Colonic mucosa (tissue), 4 donors: ENCODE measurements at regions not wholly inside any gene's neighbourhood (a gene's known extent, or its start where the extent isn't known, plus 50 kb on each side); places are given as distances from the start of the nearest gene placed in this dataset.

Source experiments
- DNase-seq: peaks from one replicate; pipeline ENCODE4 v3.0.0-alpha.2; 2020
- H3K27ac ChIP-seq: fragments of 200-600 bp; one replicate; pipeline ENCODE4 v1.8.0; 2021
- H3K27me3 ChIP-seq: fragments of 200-600 bp; one replicate; pipeline ENCODE4 v1.8.0; 2021
- H3K36me3 ChIP-seq: fragments of 200-600 bp; one replicate; pipeline ENCODE4 v1.8.0; 2021
- H3K4me1 ChIP-seq: fragments of 200-600 bp; one replicate; pipeline ENCODE4 v1.8.0; 2021; ENCODE audit warnings: mild to moderate bottlenecking
- H3K4me3 ChIP-seq: fragments of 200-600 bp; one replicate; pipeline ENCODE4 v1.8.0; 2021
- H3K9ac ChIP-seq, 2 donors: one replicate each; pipeline ENCODE4 v1.7.0; 2013; ENCODE audit warnings: control low read depth in 2 of 2, low read depth in 2 of 2, low read length in 2 of 2
- H3K9me3 ChIP-seq: fragments of 200-600 bp; one replicate; pipeline ENCODE4 v1.8.0; 2021
- intact Hi-C: fragments of 100-400 bp; cut with DNase I; formaldehyde crosslinking; loops from one replicate; pipeline ENCODE4 v1.14.1; 2022
- TF ChIP-seq, protein P1 (sequence below): fragments of 200-600 bp; IDR thresholded peaks from one replicate; pipeline ENCODE4 v1.8.0; 2022; ENCODE audit warnings: antibody characterized with exemption, mild to moderate bottlenecking
- donor health status: healthy.
- donor health status: DM: no; HTN: no; CAD: no.
- donor health status: DM: no; HTN: no; CAD: no.

DNA sequence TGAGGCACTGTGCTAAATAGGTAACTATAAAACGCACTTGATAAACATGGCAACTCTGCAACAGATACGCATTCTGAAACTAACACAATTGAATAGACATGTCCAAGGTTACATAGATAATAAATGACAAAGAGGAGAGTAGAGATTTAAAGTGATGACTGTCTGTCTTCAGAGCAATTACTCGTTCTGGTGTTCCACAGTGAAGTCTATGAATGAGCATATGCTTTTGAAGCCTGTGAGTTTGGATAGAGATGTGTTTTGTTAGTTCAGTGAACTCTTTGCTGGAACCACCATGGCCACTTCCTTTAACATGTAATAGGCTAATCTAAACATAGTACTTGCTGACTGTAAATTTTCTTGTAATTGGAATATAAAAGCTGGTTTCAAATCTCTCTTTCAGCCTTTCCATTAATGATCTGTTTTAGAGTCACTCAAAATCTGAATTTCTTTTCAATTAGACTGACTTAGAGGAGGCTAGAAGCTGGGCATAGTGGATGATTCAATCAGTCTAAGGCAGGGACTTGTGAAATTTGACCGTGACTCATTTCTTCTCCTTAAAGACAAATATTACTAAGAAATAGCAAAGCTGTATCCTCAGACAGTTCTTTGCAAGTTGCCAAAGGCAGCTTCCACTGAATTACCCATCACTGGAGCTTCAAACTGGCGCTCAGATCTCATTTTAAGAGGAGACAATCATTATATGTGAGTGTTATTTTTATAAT lies 1130.1 kb upstream of the CELF4 start:
- H3K36me3 ChIP-seq = no peaks in the 10 kb centered on the region
- TF ChIP-seq, protein P1, sequence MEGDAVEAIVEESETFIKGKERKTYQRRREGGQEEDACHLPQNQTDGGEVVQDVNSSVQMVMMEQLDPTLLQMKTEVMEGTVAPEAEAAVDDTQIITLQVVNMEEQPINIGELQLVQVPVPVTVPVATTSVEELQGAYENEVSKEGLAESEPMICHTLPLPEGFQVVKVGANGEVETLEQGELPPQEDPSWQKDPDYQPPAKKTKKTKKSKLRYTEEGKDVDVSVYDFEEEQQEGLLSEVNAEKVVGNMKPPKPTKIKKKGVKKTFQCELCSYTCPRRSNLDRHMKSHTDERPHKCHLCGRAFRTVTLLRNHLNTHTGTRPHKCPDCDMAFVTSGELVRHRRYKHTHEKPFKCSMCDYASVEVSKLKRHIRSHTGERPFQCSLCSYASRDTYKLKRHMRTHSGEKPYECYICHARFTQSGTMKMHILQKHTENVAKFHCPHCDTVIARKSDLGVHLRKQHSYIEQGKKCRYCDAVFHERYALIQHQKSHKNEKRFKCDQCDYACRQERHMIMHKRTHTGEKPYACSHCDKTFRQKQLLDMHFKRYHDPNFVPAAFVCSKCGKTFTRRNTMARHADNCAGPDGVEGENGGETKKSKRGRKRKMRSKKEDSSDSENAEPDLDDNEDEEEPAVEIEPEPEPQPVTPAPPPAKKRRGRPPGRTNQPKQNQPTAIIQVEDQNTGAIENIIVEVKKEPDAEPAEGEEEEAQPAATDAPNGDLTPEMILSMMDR = no peak
- H3K27ac ChIP-seq = no peak overlapping the region
- no peak overlapping the region for H3K9ac ChIP-seq
- H3K9me3 ChIP-seq = no peaks in the 10 kb centered on the region
- H3K27me3 ChIP-seq = no peaks in the 10 kb centered on the region
- intact Hi-C loops = no loop called here
- DNase-seq = no peak
- no peaks in the 10 kb centered on the region for H3K4me1 ChIP-seq
- no peak overlapping the region for H3K4me3 ChIP-seq

DNA sequence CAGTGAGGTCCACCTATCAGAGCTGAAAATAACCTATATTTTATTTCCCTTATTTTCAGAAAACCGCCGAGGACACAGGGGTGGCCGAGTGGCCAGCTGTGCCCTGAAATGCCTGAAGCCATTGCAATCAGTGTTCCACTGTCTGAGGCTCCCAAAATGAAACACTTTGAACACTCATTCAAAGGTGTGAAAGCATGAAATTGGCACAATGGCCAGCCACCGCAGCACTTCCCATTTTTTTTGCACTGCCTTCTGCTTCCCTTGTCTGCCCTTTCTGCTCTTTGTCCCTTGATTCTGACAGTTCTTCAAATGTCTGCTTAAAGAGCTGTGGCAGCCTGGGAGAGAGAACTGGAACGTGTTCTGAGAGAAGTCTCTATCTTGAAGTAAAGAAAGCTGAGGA lies 1127.5 kb upstream of the CELF4 start:
- H3K27me3 ChIP-seq = no peaks in the 10 kb centered on the region
- H3K27ac ChIP-seq = no peak overlapping the region
- H3K9me3 ChIP-seq = no peaks in the 10 kb centered on the region
- H3K36me3 ChIP-seq = no peaks in the 10 kb centered on the region
- H3K4me1 ChIP-seq = no peaks in the 10 kb centered on the region
- intact Hi-C loops = no loop called here
- DNase-seq = no peak
- no peak overlapping the region for H3K9ac ChIP-seq
- TF ChIP-seq, protein P1 = no peak
- no peak overlapping the region for H3K4me3 ChIP-seq

DNA sequence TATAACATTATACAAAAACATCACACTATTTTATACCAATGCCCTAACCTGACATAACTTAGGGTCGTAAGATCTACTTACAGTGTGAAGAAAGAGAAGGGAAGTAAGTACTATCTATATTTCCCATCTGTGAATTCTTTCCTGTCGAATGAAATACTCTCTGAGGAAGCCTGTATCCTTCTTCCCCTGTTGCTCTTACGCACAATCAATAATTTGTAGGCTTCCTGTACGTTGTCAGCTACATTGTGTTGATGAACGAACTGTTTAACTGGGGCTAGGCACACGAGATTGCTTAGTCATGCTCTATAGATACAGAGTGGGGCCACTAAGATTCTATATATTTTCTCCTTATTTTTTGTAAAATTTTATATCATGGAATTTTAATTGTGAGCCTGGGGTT lies 1125.0 kb upstream of the CELF4 start:
- Histone ChIP-seq H3K27ac (no peak overlapping the region), H3K9ac (no peak overlapping the region), H3K4me1 (no peaks in the 10 kb centered on the region), H3K36me3 (no peaks in the 10 kb centered on the region), H3K4me3 (no peak overlapping the region), H3K27me3 (no peaks in the 10 kb centered on the region), H3K9me3 (no peaks in the 10 kb centered on the region)
- TF ChIP-seq, protein P1 = no peak
- intact Hi-C loops = no loop called here
- DNase-seq = no peak

DNA sequence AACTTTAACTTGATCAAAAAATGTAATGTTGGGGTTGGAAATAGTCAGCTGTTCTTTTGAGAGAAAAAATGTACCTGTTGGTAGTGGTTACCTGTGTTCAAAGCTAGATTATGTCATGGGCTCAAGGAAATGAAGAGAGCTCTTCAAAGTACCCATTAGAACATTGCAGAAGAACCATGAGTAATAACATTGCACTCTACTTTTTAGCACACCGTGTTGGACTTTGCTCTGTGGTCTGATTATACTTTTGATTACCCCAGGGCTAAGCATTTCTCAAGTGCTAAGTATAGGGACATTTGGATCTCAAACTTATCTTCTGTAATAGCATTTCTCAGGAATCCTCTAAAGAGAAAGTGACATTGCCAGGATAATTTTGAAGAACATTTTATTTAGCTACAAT lies 1122.8 kb upstream of the CELF4 start:
- Histone ChIP-seq H3K4me3 (no peak overlapping the region), H3K36me3 (no peaks in the 10 kb centered on the region), H3K9ac (no peak overlapping the region), H3K27me3 (no peaks in the 10 kb centered on the region), H3K4me1 (no peaks in the 10 kb centered on the region), H3K9me3 (no peaks in the 10 kb centered on the region), H3K27ac (no peak overlapping the region)
- TF ChIP-seq, protein P1 = no peak
- intact Hi-C loops = no loop called here
- DNase-seq = no peak

DNA sequence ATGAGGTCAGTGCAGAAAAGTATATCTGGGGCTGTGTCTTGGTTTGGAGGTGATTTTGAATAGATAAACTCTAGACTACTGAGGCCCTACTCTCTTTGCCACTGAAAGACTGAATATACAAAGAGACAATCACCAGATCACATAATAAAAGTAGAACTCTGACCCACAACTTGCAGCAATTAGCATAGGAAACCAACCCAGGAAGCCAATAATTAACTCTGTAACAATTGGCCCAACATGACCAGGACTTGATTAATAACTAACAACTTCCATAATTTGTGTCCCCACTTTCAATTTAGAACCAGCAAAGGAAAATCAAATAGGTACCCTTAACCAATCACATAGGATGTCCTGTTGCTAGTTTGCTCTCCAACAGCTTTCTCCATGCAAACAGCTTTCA lies 1104.9 kb upstream of the CELF4 start:
- Histone ChIP-seq H3K27ac (no peak overlapping the region), H3K4me1 (no peaks in the 10 kb centered on the region), H3K9ac (no peak overlapping the region), H3K4me3 (no peak overlapping the region), H3K9me3 (no peaks in the 10 kb centered on the region), H3K36me3 (no peaks in the 10 kb centered on the region), H3K27me3 (no peaks in the 10 kb centered on the region)
- intact Hi-C loops = no loop called here
- no peak for DNase-seq
- TF ChIP-seq, protein P1 = no peak
